ENCODE measurements at regions not wholly inside any gene's neighbourhood (a gene's known extent, or its start where the extent isn't known, plus 50 kb on each side); places are given as distances from the start of the nearest gene placed in this dataset.

DNA sequence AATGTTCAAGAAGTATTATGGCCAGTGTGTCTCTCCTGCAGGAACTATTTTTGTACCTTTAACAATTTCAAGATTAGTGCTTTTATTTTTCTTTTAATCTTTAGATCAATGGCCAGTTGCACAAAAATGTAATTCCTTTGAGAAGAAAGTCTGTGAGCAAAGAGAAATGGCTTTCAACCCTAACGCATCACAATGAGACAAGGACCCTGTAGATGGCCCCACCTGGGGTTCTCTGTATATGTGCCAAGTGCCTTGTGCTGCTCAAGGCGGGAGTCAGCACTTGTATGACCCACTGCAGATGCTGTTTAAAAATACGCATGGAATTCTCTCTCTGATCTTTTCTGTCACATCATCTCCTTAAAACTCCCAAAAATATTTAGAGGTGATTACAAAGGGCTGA, 453.4 kb downstream of the OCA2 start:
- no peaks in the 10 kb centered on the region for H3K27me3 ChIP-seq (ENCODE audit: control insufficient read depth, insufficient read depth, low read length)
- TF ChIP-seq, protein P1, sequence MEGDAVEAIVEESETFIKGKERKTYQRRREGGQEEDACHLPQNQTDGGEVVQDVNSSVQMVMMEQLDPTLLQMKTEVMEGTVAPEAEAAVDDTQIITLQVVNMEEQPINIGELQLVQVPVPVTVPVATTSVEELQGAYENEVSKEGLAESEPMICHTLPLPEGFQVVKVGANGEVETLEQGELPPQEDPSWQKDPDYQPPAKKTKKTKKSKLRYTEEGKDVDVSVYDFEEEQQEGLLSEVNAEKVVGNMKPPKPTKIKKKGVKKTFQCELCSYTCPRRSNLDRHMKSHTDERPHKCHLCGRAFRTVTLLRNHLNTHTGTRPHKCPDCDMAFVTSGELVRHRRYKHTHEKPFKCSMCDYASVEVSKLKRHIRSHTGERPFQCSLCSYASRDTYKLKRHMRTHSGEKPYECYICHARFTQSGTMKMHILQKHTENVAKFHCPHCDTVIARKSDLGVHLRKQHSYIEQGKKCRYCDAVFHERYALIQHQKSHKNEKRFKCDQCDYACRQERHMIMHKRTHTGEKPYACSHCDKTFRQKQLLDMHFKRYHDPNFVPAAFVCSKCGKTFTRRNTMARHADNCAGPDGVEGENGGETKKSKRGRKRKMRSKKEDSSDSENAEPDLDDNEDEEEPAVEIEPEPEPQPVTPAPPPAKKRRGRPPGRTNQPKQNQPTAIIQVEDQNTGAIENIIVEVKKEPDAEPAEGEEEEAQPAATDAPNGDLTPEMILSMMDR (IDR thresholded peaks at IDR 0.05; ENCODE audit: insufficient read depth, low read depth, low read length), result no peak
- DNase-seq (ENCODE audit: low read depth), result no peak
- no peak overlapping the region for H3K4me3 ChIP-seq (ENCODE audit: low read depth, low read length)
- CTCF ChIA-PET, result no interaction called here
- POLR2A ChIA-PET, result no interaction called here
- no peaks in the 10 kb centered on the region for H3K36me3 ChIP-seq (ENCODE audit: control insufficient read depth, insufficient read depth, low read length)

DNA sequence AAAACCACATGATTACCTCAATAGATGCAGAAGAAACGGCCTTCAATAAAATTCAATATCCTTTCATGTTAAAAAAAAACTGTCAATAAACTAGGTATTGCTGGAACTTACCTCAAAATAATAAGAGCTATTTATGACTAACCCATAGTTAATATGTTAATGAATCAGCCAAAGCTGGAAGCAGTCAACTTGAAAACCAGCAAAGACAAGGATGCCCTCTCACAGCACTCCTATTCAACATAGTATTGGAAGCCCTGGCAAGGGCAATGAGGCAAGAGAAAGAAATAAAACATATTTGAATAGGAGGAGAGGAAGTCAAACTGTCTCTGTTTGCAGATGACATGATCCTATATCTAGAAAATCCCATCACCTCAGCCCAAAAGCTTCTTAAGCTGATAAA, 456.1 kb downstream of the OCA2 start:
- Histone ChIP-seq H3K27me3 (ENCODE audit: control insufficient read depth, insufficient read depth, low read length) (no peaks in the 10 kb centered on the region), H3K36me3 (ENCODE audit: control insufficient read depth, insufficient read depth, low read length) (no peaks in the 10 kb centered on the region), H3K4me3 (ENCODE audit: low read depth, low read length) (no peak overlapping the region)
- ChIA-PET CTCF (no interaction called here), POLR2A (no interaction called here)
- TF ChIP-seq, protein P1 (IDR thresholded peaks at IDR 0.05; ENCODE audit: insufficient read depth, low read depth, low read length), result no peak
- no peak for DNase-seq (ENCODE audit: low read depth)

DNA sequence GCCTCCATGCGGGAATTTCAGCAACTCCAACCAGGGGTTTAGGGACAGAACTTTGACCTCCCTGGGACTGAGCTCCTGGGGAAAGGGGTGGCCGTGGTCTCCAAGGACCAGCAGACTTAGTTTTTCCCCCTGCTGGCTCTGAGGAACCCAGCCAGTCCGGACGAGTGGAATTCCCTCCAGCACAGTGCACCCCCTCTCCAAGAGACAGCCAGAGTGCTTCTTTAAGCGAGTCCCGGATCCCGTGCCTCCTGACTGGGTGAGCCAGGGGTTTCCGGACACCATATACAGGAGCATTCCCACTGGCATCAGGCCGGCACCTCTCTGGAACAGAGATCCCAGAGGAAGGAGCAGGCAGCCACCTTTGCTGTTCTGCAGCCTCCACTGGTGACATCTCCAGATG, 459.5 kb downstream of the OCA2 start:
- TF ChIP-seq, protein P1 (IDR thresholded peaks at IDR 0.05; ENCODE audit: insufficient read depth, low read depth, low read length), result no peak
- H3K36me3 ChIP-seq (ENCODE audit: control insufficient read depth, insufficient read depth, low read length), result no peaks in the 10 kb centered on the region
- POLR2A ChIA-PET, result no interaction called here
- no peak for DNase-seq (ENCODE audit: low read depth)
- H3K4me3 ChIP-seq (ENCODE audit: low read depth, low read length), result no peak overlapping the region
- CTCF ChIA-PET, result no interaction called here
- H3K27me3 ChIP-seq (ENCODE audit: control insufficient read depth, insufficient read depth, low read length), result no peaks in the 10 kb centered on the region

DNA sequence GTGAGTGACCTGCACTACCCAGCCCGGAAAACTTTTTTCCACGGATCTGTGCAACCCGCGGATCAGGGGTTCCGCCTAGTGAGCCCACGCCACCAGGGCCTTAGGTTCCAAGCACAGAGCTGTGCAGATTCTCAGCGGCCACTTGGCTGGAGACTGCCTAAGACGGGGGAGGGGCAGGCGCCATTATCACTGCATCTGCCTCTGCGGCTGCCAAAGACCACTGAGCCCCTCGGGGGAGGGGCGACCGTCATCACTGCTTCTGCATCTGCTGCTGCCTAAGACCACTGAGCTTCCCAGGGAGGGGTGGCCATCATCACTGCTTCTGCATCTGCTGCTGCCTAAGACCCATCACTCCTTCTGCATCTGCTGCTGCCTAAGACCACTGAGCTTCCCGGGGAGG, 460.2 kb downstream of the OCA2 start:
- POLR2A ChIA-PET, result no interaction called here
- no peak for DNase-seq (ENCODE audit: low read depth)
- no peak overlapping the region for H3K4me3 ChIP-seq (ENCODE audit: low read depth, low read length)

DNA sequence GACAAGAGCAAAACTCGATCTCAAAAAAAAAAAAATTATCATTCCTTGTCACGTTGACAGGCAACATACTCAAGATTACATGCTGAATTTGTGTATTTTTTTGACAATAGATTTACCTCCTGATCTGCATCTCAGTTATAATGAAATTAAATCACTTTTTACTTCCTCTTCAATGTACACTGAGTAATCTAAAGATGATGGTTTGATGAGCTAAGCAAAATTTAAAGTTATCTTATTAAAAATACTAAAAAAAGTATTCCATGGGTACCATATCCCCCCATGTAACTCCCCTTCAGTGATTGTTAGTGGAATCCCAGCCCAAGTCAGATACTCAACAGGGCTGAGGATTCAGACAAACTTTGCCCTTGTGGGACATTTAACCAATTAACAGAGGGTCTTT, 463.2 kb downstream of the OCA2 start:
- H3K36me3 ChIP-seq (ENCODE audit: control insufficient read depth, insufficient read depth, low read length), result no peaks in the 10 kb centered on the region
- ChIA-PET POLR2A (no interaction called here), CTCF (no interaction called here)
- H3K4me3 ChIP-seq (ENCODE audit: low read depth, low read length), result no peak overlapping the region
- TF ChIP-seq, protein P1 (IDR thresholded peaks at IDR 0.05; ENCODE audit: insufficient read depth, low read depth, low read length), result no peak
- H3K27me3 ChIP-seq (ENCODE audit: control insufficient read depth, insufficient read depth, low read length), result no peaks in the 10 kb centered on the region
- DNase-seq (ENCODE audit: low read depth), result no peak

More for the DNA sequence above, 460.2 kb downstream of the OCA2 start:
- Histone ChIP-seq H3K27me3 (ENCODE audit: control insufficient read depth, insufficient read depth, low read length) (no peaks in the 10 kb centered on the region), H3K36me3 (ENCODE audit: control insufficient read depth, insufficient read depth, low read length) (no peaks in the 10 kb centered on the region)
- CTCF ChIA-PET, result no interaction called here
- TF ChIP-seq, protein P1 (IDR thresholded peaks at IDR 0.05; ENCODE audit: insufficient read depth, low read depth, low read length), result no peak
